ENCODE measurements at regions not wholly inside any gene's neighbourhood (a gene's known extent, or its start where the extent isn't known, plus 50 kb on each side); places are given as distances from the start of the nearest gene placed in this dataset.

DNA sequence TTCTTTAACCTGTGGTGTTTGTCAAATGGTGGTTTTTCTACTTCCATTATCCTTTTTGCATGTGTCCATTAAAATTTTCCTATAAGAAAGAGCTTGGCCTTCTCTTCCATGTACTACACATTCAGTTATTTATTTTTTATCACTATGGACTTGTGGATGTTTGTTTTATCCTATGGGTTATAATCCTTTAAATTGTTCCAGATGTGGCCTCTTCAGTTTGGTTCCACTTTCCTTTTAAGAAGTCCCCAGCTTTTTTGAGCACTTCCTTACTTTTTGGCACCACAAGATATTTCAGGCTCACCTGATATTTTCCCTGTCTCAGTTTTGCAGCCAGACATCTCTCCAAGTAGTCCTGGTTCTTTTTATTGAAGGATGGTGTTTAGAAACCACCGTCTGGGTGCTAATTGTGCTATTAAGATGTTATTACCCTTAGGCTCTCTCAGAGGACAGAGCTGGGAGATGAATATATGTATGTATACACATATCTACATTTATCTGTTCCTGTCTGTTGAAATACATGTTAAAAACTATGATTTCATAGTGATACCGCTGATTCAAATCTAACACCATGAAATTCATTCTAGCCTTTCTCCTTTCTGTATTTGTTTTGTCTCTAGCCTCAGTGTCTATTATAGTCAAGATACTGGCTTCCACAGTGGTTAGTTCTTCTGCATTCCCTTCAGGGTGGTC is 408.5 kb upstream of the RGS6 start:
- DNase-seq: no peak

DNA sequence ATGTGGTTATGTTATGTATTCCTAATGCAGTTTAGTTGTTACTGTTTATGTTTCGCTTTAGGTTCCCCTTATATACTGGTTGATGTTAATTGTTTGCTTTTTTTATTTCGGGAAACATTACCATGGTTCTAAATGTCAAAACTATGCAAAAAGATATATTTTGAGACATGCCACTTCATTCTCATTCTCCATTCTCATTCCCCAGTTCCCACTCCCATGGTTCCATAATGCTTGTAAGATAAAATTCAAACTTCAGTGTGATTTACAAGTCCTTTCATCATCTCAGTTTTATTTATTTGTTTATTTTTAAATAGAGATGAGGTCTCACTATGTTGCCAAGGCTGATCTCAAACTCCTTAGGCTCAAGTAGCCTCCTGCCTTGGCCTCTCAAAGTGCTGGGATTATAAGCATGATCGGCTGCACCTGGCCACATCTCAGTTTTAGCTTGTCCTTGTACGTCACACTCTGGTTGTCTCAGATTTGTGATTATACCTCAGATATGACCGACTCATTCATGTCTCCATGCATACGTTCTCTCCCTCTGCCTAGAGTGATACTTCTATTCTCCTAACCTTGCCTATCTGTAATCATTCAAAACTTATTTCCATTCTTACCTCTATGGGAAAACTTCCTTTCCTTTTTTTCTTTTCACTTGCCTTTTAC is 407.8 kb upstream of the RGS6 start:
- no peak for DNase-seq

DNA sequence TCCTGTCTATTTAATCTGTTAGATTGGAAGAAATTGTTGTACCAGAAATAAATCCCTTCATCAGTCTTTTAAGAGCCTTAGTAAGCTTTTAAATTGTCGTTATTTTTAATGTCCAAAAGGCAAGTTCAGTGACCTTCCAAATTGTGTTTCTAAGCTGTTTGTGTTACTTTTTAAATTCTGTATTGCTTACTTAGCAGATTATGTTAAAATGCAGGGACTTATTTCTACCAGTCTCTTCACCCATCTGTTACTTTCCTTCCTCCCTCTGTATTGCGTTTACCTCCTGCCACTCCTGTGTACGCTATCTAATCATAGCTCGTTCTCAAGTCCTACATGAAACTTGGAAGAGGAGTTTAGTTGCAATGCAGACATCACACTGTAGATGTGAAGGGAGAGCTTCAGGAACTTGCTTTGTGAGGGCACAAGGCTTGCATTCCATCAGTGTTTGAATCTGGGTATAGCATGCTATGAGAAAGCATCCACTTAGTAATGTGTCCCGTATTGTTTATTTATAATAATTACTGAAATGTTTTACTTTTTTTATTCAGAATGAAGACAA is 406.5 kb upstream of the RGS6 start:
- DNase-seq: no peak

DNA sequence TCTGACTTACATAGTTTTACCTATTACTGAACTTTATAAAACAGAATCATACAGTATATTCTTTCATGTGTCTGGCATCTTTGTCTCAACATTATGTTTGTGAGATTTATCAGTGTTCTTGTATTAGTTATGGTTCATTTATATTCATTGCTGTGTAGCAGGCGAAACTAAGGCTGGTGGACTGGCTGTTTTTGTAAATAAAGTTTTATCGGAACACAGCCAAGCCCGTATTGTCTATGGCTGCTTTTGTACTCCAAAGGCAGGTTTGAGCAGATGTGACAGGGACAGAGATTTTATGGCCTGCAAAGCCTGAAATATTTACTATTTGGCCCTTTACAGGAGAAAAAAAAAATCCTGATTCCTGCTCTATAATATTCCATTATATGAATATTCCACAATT is 405.8 kb upstream of the RGS6 start:
- no peak for DNase-seq

DNA sequence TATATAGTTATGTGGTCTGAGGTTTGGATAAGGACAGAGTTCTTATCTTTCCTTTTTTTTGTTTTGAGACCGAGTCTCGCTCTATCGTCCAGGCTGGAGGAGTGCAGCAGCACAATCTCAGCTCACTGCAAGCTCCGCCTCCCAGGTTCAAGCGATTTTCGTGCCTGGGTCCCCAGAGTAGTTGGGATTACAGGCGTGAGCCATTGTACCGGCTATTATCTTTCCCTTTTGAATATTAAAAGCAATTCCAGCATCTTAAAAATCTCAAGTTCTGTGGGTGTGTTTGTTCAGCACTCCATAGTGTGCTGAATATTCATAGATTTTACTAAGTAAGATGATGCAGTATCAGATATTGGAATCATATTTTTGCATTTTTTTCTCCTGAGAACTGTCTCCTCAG is 404.4 kb upstream of the RGS6 start:
- no peak for DNase-seq

DNA sequence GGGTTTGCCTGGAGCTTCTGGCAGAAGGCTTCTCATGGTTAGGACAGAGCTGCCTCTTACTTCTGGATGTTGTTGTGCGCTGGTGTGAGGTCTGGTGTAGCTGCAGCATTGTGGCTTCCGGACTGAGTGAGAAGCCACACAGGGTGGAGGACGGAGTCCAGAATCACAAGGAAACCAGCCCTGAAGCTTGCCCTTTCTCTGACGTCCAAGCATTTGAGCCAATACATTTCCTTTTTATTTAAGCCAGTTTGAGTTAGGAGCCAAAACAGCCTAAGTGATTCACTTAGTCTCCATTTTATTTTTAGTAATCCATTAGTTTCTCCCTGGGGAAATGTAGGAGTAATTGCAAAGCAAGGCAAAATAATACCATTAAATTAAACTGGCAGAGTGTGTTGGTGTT is 402.4 kb upstream of the RGS6 start:
- no peak for DNase-seq

DNA sequence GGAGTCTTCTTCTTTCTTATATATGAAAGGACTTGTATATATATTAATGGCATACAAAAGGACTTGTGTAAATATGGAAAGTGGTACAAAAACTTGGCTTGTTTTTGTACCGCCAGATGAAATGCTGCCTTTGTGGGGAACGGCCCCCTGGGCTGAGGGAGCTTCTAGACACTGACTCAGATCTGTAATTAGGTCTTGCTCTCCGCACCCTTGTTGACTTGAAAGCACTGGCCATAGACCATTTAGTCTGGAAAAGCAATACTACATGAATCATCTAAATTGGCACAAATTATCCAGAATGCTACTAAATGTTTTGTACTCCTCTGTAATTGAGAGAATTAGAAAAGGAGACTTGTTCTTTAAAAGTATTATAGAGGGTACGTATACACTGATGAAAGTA is 399.9 kb upstream of the RGS6 start:
- no peak for DNase-seq

DNA sequence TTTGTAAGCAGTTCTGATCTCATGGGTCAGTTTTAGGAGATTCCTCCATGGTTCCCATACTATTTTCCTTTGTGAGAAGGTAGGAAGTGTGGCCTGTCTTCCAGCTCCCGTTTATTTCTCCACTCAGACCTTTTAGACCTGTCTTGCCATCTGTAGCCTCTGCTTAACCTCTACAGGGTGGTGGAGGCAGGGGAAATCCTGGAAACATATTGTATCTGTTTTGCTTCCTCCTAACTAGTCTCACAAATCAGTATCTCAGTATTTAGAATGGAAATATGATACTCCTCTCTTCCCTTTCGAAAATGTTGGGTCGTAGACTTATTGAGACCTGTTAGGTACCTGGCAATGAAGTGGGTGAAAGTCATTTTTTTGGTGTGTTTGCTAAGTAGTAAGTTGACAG is 399.4 kb upstream of the RGS6 start:
- no peak for DNase-seq

DNA sequence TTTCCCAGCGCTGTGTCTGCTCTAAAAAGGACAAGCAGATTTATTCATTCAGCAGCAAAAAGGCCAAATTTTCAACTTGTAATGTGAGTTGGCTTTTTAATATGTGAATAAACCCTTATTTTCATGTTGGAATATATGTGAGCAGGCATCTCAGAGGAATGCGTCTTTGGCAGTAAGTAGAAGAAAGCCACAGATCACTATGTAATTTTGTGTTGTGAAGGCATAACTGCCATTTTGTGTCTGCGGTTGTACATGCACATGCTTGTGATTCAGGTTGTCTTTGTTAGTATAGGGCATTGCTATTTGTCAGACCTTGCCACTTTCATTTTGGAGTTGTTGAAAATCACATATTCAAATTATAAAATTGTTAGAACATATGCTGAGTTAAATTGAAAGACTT is 398.8 kb upstream of the RGS6 start:
- DNase-seq: no peak

DNA sequence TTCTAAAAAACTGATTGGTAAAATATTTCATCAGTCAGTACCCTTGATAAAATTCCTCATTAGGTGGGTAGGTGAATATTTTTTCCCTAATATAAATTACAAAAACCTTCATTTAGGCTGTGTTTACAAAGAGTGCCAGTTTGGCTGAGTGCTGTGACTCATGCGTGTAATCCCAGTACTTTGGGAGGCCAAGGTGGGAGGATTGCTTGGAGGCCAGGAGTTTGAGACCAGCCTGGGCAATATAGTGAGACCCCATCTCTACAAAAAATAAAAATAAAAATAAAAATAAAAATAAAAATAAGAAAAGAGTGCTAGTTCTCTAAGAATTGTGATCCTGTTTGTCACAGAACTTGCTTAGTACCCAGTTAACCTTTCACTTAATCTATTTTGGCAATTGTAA is 398.4 kb upstream of the RGS6 start:
- DNase-seq: no peak

DNA sequence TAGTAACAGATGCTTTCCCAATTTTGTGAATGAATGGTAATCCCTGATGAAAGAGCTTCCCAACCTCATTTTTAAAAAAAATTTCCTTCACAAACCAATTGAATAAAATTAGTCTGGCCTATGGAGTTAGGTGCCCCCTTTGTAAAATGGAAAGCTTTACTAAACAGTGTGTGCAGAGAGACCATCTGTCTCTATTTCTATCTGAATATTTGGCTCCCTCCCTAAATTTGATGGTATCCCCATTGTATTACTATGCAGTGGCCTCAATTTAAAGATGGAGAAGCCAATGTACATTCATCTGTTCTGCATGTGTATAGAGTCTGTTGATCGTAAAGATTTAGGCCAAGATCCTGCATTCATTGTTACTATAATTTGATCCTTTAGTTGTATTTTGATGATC is 397.7 kb upstream of the RGS6 start:
- DNase-seq: no peak

DNA sequence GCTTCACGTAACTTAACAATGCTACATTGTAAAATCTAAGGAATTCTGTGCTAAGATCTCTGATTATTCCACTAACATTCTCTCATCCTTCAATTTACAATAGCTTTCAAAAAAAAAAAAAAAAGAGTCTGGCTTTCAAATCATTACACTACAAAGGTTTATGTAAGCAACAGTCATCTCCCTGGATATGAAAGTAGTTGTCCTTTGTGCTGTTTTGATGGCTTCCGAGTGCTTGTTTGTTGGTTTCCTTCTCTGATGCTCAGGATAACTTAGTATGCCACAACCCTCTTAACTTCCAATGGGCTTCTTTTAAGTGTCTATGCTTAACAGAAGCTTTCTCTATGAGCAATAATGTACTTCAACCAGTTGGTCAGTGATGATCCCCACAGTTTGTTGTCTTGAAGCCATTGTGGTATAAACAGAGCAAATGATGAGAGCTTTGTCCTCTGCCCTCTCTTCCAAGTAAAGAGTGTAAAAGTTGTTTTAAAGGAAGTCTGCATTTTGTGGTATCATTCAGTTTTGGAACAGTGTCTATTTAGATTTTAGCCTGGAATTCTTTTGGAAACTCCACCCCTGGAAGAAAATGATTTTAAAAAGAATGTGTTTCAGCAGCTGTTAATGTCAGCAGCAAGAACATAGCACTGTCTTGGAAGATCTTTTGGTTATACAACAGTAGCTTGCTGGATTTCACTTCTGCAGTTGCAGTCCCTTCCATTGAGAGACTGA is 396.1 kb upstream of the RGS6 start:
- DNase-seq: no peak

DNA sequence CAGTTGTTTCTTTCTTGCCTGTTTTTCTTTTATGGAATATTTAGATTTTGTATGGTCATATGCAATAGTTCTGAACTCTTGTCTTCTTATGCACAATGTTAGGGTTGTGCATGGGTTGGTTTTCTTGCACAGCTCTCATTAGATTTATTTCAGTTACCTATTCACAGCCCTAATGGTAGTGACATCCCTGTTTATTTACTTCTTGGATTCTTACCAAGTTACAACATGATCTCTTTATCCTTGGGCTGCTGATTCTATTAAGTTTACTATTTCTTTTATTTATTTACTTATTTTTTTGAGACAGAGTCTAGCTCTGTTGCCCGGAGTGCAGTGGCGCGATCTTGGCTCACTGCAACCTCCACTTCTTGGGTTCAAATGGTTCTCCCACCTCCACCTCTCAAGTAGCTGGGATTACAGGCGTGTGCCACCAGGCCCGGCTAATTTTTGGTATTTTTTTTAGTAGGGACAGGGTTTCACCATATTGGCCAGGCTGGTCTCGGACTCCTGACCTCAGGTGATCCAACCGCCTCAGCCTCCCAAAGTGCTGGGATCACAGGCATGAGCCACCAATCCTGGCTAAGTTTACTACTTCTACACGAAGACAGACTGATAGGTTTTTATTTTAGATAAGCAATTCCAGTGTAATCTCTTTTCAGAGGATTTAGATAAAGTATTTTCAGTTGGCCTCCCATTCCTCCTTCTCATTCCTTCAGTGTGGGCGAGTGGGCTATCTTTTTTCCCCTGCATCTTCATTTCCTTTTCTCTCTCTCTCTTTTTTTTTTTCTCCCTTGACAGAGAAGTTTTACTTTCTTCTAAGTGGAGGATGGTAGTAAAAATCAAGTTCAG is 395.1 kb upstream of the RGS6 start:
- DNase-seq: no peak

DNA sequence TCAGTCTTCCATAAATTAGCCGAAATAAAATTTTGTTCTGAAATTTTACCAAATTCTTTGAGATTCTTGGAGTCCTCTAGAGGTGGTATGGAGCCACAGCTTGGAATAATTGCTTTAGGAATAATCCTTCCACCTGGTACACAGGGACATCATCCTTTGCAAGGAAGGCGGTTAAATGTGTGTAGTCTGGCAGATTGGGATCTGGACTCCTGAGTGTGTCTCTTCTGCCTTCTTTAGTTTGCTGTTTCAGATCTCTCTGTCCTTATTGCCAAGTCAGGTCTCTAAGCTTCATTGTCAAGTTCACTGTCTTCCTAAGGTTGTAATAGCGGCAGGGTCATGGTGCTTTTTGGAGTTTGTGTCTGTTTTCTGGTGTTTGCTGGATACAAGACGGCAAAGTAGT is 393.9 kb upstream of the RGS6 start:
- DNase-seq: no peak

DNA sequence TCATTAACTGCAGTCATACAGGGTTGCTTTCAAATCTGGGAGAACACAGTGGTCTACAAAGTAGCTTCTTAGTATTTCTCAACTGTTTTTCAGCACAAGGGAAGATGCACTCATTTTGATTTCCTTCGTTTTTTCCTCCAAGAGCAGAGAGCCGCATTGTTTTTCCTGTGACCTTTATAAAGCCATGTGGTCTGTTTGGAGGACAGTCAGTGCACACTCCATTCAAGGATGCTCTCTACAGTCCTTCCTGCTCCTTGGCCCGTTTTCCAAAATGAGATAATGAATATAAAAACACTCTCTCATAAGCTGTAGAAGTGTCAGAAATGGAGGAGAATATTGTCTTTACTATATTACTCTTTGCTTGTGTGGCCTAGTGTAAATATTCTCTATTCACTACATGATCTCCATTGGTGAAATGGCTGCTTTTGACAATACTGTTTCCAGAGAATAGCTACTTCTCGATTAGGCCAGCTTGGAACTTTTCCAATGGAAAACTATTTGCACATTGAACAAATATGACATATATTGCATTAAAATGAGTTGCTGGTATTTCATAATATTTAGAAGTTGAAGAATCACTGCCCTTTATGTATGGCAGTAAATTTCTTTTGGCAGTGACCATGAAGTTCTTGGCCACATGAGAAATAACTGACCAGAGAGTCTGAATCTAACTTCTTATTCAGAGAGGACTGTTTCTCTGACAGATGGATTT is 393.1 kb upstream of the RGS6 start:
- DNase-seq: no peak

DNA sequence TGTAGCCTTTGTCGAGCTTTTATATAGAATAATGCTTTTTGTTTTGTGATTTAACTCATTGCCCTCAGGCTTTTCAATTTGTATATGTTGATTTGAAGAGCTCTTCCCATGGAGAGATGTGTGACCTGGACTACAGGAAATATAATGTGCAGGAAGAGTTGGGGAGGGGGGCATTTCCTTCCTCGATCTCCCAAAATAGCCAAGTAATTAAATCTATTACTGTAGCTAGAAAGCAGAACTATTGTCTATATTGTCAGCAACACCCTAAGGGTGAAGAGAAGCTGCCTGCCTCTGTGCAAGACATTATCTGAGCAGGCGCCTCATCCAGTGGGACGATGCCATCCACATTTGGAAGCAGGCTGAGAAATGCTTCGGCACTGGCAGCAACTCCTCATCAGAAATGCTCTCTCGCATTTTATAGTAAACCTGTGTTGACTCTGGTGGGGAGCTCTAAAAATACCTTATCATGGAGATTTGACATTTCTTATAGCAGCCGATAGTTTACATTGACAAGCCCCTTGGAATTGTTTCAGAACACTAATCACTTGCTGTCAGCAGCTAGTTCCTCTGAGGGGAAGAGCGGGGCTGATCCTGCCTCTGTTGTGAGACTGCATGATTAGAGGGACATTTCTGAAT is 392.5 kb upstream of the RGS6 start:
- DNase-seq: no peak

DNA sequence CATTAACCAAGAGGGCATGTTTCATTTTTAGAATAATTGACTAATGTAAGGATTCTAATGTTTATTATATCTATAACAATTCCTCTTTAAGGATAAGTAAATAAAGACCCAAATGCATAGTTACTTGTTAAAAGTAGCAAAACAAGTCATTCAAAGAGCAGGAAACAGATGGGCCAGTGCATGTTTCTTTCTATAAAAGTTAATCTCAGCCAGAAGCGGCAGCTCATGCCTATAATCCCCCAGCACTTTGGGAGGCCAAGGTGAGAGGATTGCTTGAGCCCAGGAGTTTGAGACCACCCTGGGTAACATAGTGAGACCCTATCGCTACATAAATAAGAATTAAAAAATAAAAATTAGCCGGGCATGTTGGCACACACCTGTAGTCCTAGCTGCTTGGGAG is 391.0 kb upstream of the RGS6 start:
- DNase-seq: no peak

DNA sequence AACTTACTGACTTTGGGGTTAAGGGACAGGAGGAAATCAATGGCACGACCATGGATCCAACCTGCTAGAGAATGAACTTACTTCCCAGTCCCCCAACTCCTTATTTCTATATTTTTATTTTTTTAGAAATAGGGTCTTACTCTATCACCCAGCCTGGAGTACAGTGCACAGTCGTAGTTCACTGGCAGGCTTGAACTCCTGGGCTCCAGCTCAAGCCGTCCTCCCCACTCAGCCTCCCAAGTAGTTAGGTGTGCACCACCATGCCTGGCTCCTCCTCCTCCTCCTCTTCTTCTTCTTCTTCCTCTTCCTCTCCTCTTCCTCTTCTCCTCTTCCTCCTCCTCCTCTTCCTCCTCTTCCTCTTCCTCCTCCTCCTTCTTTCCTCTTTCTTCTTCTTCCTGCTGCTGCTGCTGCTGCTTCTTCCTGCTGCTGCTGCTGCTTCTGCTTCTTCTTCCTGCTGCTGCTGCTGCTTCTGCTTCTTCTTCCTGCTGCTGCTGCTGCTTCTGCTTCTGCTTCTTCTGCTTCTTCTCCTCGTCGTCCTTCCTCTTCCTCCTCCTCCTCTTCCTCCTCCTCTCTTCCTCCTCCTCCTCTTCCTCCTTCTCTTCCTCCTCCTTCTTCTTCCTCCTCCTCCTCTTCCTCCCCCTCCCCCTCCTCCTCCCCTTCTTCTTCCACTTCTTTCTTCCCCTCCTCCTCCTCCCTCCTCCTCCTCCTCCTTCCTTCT is 390.1 kb upstream of the RGS6 start:
- DNase-seq: no peak

DNA sequence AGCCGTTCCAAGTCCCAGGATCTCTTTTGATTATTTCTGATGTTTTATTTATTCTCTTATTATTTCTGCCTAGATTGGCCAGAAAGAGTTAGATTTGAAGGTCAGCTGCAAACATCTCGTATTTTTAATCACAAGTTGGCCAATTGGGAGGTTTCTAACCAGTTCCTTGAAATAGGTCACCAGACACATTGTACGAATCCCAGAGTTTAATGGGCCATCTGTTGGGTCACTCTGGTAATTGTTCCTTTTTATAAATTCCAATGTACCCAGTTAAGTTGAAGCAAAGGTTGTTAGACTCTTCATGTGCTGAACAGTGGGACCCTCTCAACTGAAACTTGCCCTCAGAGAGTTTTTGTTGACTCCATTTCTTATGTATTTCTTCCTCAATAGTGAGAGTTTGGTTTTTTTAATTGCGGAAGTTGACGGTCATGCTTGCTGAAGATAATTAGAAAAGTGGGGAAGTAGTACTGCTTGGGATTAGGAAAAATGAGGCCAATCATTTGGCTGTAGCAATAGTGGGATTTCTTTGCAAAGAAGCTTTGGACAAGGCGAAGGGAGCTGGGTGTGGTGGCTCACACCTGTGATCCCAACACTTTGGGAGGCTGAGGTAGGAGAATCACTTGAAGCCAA is 382.7 kb upstream of the RGS6 start:
- no peak for DNase-seq

DNA sequence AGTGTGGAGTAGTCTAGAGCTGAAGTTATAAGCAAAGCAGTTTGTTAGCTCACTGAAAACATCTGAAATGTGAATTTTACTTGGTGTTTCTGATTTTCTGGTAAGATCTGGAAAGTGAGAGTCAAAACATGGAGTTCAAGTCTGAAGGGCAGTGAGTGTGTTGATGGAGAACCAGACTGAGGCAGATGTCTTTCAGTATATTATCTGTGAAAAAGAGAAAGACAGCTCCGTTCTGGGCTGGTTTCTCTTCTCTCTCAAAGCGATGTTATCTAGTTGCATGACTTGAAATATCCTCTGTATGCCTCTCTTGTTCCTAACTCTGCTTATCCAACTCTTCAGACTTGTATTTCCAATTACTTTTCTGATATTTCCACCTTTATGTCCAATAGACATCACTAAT is 381.9 kb upstream of the RGS6 start:
- DNase-seq: no peak

Data from activated T-cell treated with anti-CD3 and anti-CD28 coated beads, Interleukin-2, amount 50 U/mL, for 1 hour (primary cell).